Karpas-422 (cell line): ENCODE measurements at regions not wholly inside any gene's neighbourhood (a gene's known extent, or its start where the extent isn't known, plus 50 kb on each side); places are given as distances from the start of the nearest gene placed in this dataset.
"Not testable (repeated sequence)": the region's sequence is repeated elsewhere in the genome, so short reads cannot be mapped to it uniquely, and the experiment has no call there.

Experiments
- DNase-seq: peaks from one replicate; pipeline ENCODE4 v3.0.0-alpha.2; 2015
- H2AFZ ChIP-seq: fragments of 200-600 bp; sonication (generic); 2 replicates; pipeline ENCODE4 v1.6.1; 2014; ENCODE audit warnings: antibody characterized with exemption, low read length, mixed read lengths
- H3K27ac ChIP-seq: fragments of 200-600 bp; sonication (generic); 2 replicates; pipeline ENCODE4 v1.5.1; 2014; ENCODE audit warnings: mild to moderate bottlenecking, low read length, moderate library complexity
- H3K27me3 ChIP-seq: fragments of 200-600 bp; sonication (generic); 2 replicates; pipeline ENCODE4 v1.6.1; 2014; ENCODE audit warnings: low read length, mixed read lengths
- H3K36me3 ChIP-seq: fragments of 200-600 bp; sonication (generic); 2 replicates; pipeline ENCODE4 v1.6.1; 2014; ENCODE audit warnings: low read length, mixed read lengths; ENCODE audit not compliant: insufficient read depth
- H3K4me1 ChIP-seq: fragments of 200-600 bp; sonication (generic); 2 replicates; pipeline ENCODE4 v1.6.1; 2014; ENCODE audit warnings: mild to moderate bottlenecking, low read length, mixed read lengths
- H3K4me2 ChIP-seq: fragments of 200-600 bp; sonication (generic); 2 replicates; pipeline ENCODE4 v1.6.1; 2014; ENCODE audit warnings: low read length, low read depth, mild to moderate bottlenecking; ENCODE audit not compliant: poor library complexity, severe bottlenecking
- H3K4me3 ChIP-seq: fragments of 200-600 bp; sonication (generic); 2 replicates; pipeline ENCODE4 v1.5.1; 2014; ENCODE audit warnings: mild to moderate bottlenecking, antibody characterized with exemption, low read length, mixed read lengths
- H3K79me2 ChIP-seq: fragments of 200-600 bp; sonication (generic); 2 replicates; pipeline ENCODE4 v1.6.1; 2014; ENCODE audit warnings: mild to moderate bottlenecking, low read length, mixed read lengths
- H3K9ac ChIP-seq: fragments of 200-600 bp; sonication (generic); 2 replicates; pipeline ENCODE4 v1.6.0; 2014; ENCODE audit warnings: low read length
- H3K9me2 ChIP-seq: fragments of 200-600 bp; sonication (generic), shearing (Covaris generic); replicated peaks from 2 replicates; pipeline ENCODE4 v1.6.0; 2014; ENCODE audit warnings: mild to moderate bottlenecking, low read length, moderate library complexity; ENCODE audit not compliant: insufficient read depth
- H3K9me3 ChIP-seq: fragments of 300-700, 200-600 bp; sonication (generic); 2 replicates; pipeline ENCODE4 v1.6.1; 2014; ENCODE audit warnings: low read length, mixed read lengths
- H4K20me1 ChIP-seq: fragments of 200-600 bp; sonication (generic); 2 replicates; pipeline ENCODE4 v1.6.1; 2014; ENCODE audit warnings: mild to moderate bottlenecking, antibody characterized with exemption, low read length, low read depth; ENCODE audit not compliant: insufficient read depth

GRCh38 chr10:29699621-29700020 lies 64.8 kb upstream of the SVIL start:
- DNase-seq: no peak
- Histone ChIP-seq H3K79me2 (no peaks in the 10 kb centered on the region), H3K36me3 (no peaks in the 10 kb centered on the region), H3K4me3 (no peak overlapping the region), H3K9me3 (no peaks in the 10 kb centered on the region), H3K9me2 (no peaks in the 10 kb centered on the region), H3K4me2 (no peak overlapping the region), H3K27ac (no peak overlapping the region), H3K27me3 (no peaks in the 10 kb centered on the region), H4K20me1 (no peaks in the 10 kb centered on the region), H3K4me1 (no peaks in the 10 kb centered on the region), H3K9ac (no peak overlapping the region), H2AFZ (no peak overlapping the region)

GRCh38 chr10:29698773-29699490 lies 64.2 kb upstream of the SVIL start:
- Histone ChIP-seq H3K9ac (no peak overlapping the region), H3K9me3 (no peaks in the 10 kb centered on the region), H3K27ac (no peak overlapping the region), H3K36me3 (no peaks in the 10 kb centered on the region), H3K4me3 (no peak overlapping the region), H3K4me1 (no peaks in the 10 kb centered on the region), H3K27me3 (no peaks in the 10 kb centered on the region), H3K9me2 (no peaks in the 10 kb centered on the region), H2AFZ (no peak overlapping the region), H3K4me2 (no peak overlapping the region), H3K79me2 (no peaks in the 10 kb centered on the region), H4K20me1 (no peaks in the 10 kb centered on the region)
- DNase-seq: no peak

DNA sequence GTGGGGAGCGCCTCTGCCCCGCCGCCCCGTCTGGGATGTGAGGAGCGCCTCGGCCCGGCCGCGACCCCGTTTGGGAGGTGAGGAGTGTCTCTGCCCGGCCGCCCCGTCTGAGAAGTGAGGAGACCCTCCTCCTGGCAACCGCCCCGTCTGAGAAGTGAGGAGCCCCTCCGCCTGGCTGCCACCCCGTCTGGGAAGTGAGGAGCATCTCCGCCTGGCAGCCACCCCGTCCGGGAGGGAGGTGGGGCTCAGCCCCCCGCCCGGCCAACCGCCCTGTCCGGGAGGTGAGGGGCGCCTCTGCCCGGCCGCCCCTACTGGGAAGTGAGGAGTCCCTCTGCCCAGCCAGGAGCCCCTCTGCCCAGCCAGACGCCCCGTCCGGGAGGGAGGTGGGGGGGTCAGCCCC lies 61.8 kb upstream of the SVIL start:
- not testable (repeated sequence) for H3K9ac ChIP-seq, H3K9me3 ChIP-seq, H3K9me2 ChIP-seq, H4K20me1 ChIP-seq, H3K79me2 ChIP-seq, H3K4me2 ChIP-seq, H3K4me1 ChIP-seq, H3K4me3 ChIP-seq, H3K27me3 ChIP-seq, DNase-seq, H3K27ac ChIP-seq, H3K36me3 ChIP-seq, H2AFZ ChIP-seq

DNA sequence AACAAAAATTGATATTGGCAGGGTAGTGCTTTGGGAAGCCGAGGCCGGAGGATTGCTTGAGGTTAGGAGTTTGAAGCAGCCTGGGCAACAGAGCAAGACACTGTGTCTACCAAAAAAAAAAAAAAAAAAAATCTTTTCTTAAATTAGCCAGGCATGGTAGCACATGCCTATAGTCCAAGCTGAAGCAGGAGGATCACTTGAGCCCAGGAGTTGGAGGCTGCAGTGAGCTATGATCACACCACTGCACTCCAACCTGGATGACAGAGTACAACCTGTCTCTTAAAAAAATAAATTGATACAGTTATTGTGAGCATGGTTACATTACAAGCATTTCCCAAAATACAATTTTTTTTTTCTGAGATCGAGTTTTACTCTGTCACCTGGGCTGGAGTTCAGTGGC lies 59.4 kb upstream of the SVIL start:
- Histone ChIP-seq H2AFZ (no peak overlapping the region), H3K9me3 (no peaks in the 10 kb centered on the region), H3K27ac (no peak overlapping the region), H3K4me2 (no peak overlapping the region), H3K9me2 (no peaks in the 10 kb centered on the region), H3K9ac (no peak overlapping the region), H3K27me3 (no peaks in the 10 kb centered on the region), H3K36me3 (no peaks in the 10 kb centered on the region), H3K4me3 (no peak overlapping the region), H4K20me1 (no peaks in the 10 kb centered on the region), H3K4me1 (no peaks in the 10 kb centered on the region), H3K79me2 (no peaks in the 10 kb centered on the region)
- DNase-seq: no peak

- H3K9me3 ChIP-seq: no peaks in the 10 kb centered on the region
- H4K20me1 ChIP-seq: no peaks in the 10 kb centered on the region
- H2AFZ ChIP-seq: no peak overlapping the region
- H3K79me2 ChIP-seq: no peaks in the 10 kb centered on the region
- H3K4me1 ChIP-seq: no peaks in the 10 kb centered on the region
- no peak overlapping the region for H3K9ac ChIP-seq
- no peaks in the 10 kb centered on the region for H3K36me3 ChIP-seq
- H3K4me2 ChIP-seq: no peak overlapping the region
- no peak overlapping the region for H3K27ac ChIP-seq
- no peak overlapping the region for H3K4me3 ChIP-seq
- DNase-seq: no peak
- H3K27me3 ChIP-seq: no peaks in the 10 kb centered on the region
- no peaks in the 10 kb centered on the region for H3K9me2 ChIP-seq
Observed at GRCh38 chr10:29692121-29692539, 57.4 kb upstream of the SVIL start.

DNA sequence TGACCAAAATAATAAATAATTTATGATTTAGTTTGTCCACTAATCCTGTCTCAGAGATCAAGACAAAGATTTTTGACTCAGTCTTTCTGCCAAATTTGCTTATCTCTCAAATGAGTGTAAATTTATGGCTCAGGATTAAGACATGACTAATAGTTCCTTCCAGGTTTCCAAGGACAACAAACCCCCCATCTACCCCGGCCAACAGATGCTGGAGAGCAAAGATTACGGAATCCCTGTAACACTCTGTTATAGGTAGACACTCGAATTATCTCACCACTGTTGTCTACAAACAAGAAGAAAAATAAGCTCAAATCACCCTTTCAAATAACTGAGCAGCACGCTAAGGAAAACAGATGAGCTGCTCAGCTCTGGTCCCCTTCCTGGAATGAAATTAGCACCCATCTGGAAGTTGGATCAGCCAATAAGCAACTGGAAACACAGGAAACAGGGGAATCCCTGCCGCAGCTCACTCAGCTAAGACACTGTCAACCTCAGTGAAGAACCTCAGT lies 56.8 kb upstream of the SVIL start:
- Histone ChIP-seq H3K9me3 (no peaks in the 10 kb centered on the region), H3K4me2 (no peak overlapping the region), H3K27me3 (no peaks in the 10 kb centered on the region), H3K4me1 (no peaks in the 10 kb centered on the region), H3K79me2 (no peaks in the 10 kb centered on the region), H3K36me3 (no peaks in the 10 kb centered on the region), H4K20me1 (no peaks in the 10 kb centered on the region), H3K9ac (no peak overlapping the region), H3K9me2 (no peaks in the 10 kb centered on the region), H3K4me3 (no peak overlapping the region), H3K27ac (no peak overlapping the region), H2AFZ (no peak overlapping the region)
- no peak for DNase-seq

DNA sequence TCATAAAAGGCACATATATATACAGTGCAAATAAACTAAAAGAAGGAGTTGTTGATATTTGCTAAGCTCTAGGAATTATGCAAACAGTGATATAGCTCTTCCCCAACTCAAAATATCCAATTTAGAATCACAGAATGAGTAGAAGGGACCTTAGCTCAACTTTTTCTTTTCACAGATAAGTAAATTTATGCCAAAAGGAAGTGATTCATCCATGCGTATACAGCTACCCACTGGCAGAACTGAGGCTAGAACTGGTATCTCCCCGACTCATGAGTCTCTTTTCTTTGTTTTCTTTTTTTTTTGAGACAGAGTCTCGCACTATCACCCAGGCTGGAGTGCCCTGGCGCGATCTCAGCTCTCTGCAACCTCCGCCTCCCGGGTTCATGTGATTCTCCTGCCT lies 54.2 kb upstream of the SVIL start:
- Histone ChIP-seq H3K9me2 (no peaks in the 10 kb centered on the region), H3K27me3 (no peaks in the 10 kb centered on the region), H3K4me1 (no peaks in the 10 kb centered on the region), H3K4me2 (no peak overlapping the region), H2AFZ (no peak overlapping the region), H3K9ac (no peak overlapping the region), H4K20me1 (no peaks in the 10 kb centered on the region), H3K9me3 (no peaks in the 10 kb centered on the region), H3K4me3 (no peak overlapping the region), H3K36me3 (no peaks in the 10 kb centered on the region), H3K27ac (no peak overlapping the region), H3K79me2 (no peaks in the 10 kb centered on the region)
- no peak for DNase-seq

GRCh38 chr10:29688230-29688661 lies 53.5 kb upstream of the SVIL start:
- no peak overlapping the region for H3K4me2 ChIP-seq
- H3K27me3 ChIP-seq: no peaks in the 10 kb centered on the region
- no peaks in the 10 kb centered on the region for H3K79me2 ChIP-seq

More at GRCh38 chr10:29688230-29688661, 53.5 kb upstream of the SVIL start:
- no peaks in the 10 kb centered on the region for H4K20me1 ChIP-seq
- no peaks in the 10 kb centered on the region for H3K4me1 ChIP-seq
- H3K4me3 ChIP-seq: no peak overlapping the region
- DNase-seq: no peak
- no peaks in the 10 kb centered on the region for H3K9me3 ChIP-seq
- no peak overlapping the region for H3K9ac ChIP-seq
- H3K9me2 ChIP-seq: no peaks in the 10 kb centered on the region
- H3K27ac ChIP-seq: no peak overlapping the region
- H3K36me3 ChIP-seq: no peaks in the 10 kb centered on the region
- no peak overlapping the region for H2AFZ ChIP-seq
